ENCODE measurements at regions not wholly inside any gene's neighbourhood (a gene's known extent, or its start where the extent isn't known, plus 50 kb on each side); places are given as distances from the start of the nearest gene placed in this dataset.

DNA sequence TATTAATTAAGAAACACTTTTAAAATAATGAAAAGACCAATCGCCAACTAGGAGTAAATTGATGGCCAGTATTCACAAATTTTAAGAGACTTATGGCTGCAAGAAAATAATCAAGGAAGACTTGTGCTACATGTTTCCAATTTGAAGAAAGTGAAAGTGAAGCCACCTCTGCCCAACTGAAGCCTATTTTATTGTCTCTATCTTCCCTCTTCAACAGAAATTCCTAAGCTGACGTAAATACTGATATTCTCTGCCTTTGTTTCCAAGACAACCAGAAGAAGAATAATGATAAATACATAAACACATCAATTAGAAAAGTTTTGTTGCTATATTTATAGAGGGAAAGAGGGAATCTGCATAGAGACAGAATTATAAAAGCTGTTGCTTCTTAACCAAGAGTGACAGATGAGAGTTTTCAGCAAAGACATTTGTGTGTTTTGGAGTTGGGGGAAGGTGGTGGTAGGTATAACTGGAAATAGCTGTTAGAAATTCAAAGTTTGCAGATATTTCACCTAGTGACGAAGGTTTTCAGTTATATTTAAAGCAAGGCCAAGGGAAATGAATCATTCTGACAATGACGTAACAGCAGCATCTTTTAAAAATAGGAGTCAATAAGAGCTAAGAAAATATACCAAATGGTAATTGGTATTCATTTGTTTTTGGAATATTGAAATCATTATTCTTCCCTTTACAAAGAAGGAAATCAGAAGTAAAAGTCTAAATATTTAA is 576.6 kb upstream of the SORCS1 start:
- TF ChIP-seq, protein P1, sequence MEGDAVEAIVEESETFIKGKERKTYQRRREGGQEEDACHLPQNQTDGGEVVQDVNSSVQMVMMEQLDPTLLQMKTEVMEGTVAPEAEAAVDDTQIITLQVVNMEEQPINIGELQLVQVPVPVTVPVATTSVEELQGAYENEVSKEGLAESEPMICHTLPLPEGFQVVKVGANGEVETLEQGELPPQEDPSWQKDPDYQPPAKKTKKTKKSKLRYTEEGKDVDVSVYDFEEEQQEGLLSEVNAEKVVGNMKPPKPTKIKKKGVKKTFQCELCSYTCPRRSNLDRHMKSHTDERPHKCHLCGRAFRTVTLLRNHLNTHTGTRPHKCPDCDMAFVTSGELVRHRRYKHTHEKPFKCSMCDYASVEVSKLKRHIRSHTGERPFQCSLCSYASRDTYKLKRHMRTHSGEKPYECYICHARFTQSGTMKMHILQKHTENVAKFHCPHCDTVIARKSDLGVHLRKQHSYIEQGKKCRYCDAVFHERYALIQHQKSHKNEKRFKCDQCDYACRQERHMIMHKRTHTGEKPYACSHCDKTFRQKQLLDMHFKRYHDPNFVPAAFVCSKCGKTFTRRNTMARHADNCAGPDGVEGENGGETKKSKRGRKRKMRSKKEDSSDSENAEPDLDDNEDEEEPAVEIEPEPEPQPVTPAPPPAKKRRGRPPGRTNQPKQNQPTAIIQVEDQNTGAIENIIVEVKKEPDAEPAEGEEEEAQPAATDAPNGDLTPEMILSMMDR (conservative IDR thresholded peaks at IDR 0.05 in 1 of 2, IDR thresholded peaks at IDR 0.05 in 1 of 2; ENCODE audit: low read depth in 1 of 2, low read length in 2 of 2), result no peak
- no peak for TF ChIP-seq EZH2 (IDR thresholded peaks at IDR 0.05; ENCODE audit: low read length, missing control alignments)

Data from fibroblast of lung (primary cell).